ENCODE measurements at regions not wholly inside any gene's neighbourhood (a gene's known extent, or its start where the extent isn't known, plus 50 kb on each side); places are given as distances from the start of the nearest gene placed in this dataset.

DNA sequence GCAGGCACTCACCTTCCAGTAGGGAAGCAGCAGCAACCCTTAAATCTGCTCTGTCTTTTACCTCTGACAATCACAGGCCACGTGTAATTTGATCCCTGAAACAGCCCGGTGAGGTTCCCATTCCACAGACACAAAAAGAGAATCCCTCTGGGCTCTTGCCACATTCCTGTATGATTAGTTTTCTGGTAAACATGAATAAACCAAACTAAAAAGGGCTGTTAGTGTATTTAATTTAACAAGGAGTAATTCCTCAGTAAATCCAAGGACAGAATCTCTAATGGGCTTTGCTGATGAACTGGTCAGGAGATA is 186.9 kb downstream of the FAM43A start:
- TF ChIP-seq, protein P1, sequence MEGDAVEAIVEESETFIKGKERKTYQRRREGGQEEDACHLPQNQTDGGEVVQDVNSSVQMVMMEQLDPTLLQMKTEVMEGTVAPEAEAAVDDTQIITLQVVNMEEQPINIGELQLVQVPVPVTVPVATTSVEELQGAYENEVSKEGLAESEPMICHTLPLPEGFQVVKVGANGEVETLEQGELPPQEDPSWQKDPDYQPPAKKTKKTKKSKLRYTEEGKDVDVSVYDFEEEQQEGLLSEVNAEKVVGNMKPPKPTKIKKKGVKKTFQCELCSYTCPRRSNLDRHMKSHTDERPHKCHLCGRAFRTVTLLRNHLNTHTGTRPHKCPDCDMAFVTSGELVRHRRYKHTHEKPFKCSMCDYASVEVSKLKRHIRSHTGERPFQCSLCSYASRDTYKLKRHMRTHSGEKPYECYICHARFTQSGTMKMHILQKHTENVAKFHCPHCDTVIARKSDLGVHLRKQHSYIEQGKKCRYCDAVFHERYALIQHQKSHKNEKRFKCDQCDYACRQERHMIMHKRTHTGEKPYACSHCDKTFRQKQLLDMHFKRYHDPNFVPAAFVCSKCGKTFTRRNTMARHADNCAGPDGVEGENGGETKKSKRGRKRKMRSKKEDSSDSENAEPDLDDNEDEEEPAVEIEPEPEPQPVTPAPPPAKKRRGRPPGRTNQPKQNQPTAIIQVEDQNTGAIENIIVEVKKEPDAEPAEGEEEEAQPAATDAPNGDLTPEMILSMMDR (conservative IDR thresholded peaks at IDR 0.05), result no peak
- no peak for TF ChIP-seq ZFX (IDR thresholded peaks at IDR 0.05)

All from C4-2B (cell line).